ENCODE measurements at regions not wholly inside any gene's neighbourhood (a gene's known extent, or its start where the extent isn't known, plus 50 kb on each side); places are given as distances from the start of the nearest gene placed in this dataset.

DNA sequence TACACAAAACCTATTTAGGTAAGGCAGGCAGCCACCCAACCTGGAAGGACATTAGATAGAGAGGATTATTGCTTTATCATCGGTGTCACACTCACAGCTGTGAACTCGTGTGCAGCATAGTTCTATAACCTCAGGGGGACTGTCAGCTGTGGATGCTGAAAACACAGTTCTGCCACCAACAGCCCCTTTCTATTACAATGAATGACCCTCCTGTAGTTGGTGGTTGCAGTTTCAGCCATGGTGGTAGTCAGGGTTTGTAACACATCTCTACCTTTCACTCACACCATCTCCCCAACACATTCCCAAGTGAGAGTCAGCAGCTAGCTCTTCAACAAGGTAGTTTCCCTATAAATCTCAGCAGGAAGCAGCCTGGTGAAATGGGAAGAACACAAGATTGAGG, 136.8 kb downstream of the ZC3H11B start:
- no peak for DNase-seq (ENCODE audit: low read depth in 2 of 2)

DNA sequence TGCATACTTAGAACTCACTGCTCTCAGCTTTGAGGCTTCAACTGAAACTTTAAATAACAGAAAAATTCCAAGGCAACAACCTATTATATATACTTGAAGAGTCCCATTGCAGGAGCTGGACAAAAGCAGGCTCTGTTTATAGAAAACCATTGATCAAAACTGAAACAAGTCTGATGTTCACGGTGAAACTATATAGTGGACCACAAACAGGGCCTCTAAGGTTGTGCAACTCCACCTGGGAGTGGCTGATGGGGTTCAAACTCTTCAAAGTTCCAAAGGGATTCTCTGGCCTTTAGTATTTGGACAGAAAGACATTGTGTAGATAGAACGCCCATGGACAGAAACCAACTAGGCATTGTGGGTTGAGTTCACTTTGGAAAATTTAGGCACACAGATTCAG, 140.3 kb downstream of the ZC3H11B start:
- no peak for DNase-seq (ENCODE audit: low read depth in 2 of 2)

GRCh38 chr1:219467524-219467923, 145.4 kb downstream of the ZC3H11B start:
- no peak for DNase-seq (ENCODE audit: low read depth in 2 of 2)

GRCh38 chr1:219466766-219467165, 146.1 kb downstream of the ZC3H11B start:
- no peak for DNase-seq (ENCODE audit: low read depth in 2 of 2)

DNA sequence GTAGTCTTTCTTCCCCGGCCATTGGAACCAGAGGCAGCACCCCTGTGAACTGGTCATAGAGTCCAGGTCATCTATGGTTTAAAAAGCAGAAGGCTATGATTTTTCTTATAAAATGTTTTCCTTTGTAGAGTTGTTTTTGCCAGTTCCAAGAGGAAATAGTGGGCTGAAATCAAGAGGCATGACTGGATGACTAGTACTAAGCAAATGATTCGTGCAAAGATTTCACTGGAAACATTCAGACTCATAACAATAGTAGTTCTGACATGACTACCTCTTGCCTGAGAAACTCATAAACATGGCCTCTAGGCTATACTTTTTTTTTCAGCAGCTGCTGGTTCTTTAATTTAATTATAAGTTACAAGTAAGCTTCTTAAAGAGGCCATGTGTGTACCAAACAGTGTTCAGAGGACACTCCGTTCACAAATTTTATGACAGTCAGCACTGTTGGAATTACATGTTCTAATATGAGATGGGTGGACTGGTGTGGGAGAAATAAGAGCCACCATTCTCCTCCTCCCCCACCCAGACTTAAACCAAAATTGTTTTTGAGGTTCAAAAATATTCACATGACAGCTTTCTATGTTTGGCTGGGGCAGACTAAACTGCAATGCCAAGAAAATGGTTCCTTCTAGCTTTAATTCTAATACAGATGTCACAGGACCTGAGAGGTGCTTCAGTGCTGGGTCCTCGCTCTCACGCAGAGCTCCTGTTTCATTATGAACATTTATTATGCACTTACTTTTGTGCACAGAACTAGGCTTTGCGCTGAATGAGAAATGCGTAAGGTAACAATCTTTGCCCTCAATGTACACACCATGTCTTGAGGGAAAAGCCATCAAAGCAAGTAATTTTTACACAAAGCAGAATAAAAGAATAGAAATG, 147.5 kb downstream of the ZC3H11B start:
- no peak for DNase-seq (ENCODE audit: low read depth in 2 of 2)

DNA sequence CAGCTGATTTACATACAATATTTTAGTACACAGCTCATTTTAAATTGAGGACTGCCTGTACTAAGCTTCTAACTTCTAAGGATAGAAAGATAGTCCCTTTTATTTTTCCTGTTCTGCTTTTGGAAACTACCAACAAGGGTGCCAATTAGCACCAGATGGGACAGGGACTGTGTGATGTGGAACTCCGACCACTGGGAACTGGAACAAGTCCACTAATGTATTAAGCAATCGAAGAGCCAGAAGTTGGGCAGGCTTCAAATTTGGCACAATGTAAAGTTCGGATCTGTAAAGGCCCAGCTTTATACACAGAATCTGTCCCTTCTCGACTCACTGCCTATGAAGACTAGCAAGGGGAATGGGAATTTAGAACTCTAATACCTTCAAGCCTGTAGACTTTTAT, 149.3 kb downstream of the ZC3H11B start:
- no peak for DNase-seq (ENCODE audit: low read depth in 2 of 2)

GRCh38 chr1:219461981-219462400, 150.9 kb downstream of the ZC3H11B start:
- no peak for DNase-seq (ENCODE audit: low read depth in 2 of 2)

DNA sequence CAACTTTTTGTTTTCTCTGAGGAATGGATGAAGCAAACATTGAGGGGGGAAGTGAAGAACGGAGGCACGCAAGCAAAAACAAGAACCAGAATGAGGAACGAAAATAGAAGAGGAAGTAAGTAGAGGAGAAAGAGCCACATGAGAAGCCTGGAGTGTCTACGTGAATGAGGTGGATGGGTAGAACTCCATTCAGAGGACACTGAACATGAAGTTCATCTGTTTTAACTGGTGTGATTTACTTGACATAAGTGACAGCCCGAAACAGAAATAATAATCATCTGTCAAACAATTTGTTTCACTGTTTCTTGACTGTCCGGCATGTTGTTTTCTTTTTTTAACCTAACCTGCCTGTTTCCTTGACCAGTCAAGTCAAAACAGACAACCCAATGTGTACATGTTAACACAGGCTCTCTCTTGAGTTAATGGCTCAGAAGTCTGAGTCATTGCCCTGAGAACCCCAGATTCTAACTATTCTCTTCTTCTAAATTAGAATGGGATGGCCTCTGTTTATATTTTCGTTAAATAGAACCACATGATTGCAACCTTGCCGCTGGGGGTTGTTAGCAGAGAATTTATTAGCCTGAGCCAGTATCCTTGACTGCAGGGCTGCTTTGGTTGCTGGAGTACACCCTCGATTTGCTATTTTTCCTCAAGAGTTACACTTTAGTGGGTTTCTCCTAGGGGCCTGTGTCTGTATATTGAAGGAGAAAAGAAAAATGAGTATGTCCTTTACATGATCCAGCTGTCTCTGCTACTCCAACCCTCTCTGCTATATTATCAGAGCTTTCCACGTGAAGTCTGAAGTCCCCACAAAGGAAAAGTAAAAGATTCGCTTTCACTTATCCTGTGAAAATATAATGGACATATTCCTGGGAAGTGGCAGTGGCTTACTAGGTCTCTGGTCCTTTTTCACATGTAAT, 151.7 kb downstream of the ZC3H11B start:
- DNase-seq (ENCODE audit: low read depth in 2 of 2): peak; percentile 71 to 74

- DNase-seq (ENCODE audit: low read depth in 2 of 2): no peak
Observed at GRCh38 chr1:219460081-219460895, 152.6 kb downstream of the ZC3H11B start.

GRCh38 chr1:219459351-219460080, 153.4 kb downstream of the ZC3H11B start:
- no peak for DNase-seq (ENCODE audit: low read depth in 2 of 2)

DNA sequence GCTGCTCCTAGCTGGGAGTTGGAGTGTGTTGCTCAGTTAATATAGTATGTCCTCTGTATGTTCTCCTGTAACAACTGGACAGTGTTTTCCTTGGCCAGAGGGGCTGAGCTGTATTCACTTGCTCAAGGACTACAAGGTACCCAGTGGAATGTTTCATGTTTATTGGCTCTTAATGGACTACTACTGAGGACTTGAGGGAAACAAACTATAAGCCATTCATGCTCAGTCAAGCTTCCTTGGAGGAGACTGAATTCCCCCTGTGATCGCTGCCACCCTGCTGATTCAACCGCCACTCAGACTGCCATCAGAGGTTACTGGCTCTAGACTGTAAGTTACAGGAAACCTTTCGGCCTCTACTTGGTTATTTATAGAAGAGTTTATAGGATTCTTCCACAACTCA, 166.6 kb downstream of the ZC3H11B start:
- DNase-seq (ENCODE audit: low read depth in 2 of 2): no peak

DNA sequence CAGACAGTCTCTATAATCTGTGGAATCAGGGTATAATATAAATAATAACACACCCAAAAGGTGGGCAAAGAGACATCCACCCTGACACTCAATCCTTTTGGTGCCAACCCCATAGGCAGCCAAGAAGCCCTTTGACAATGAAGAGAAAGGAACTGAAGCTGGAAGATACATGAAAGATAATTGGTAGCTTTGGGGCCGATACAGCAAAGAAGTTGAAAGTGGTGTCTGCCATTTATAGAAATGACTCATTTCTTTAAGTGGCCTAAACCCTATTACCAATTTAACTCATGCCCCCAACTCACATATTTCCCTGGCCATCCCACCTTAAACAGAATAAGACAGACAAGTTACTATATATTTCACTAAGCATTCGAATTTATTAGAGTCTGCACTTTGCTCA, 167.0 kb downstream of the ZC3H11B start:
- no peak for DNase-seq (ENCODE audit: low read depth in 2 of 2)

DNA sequence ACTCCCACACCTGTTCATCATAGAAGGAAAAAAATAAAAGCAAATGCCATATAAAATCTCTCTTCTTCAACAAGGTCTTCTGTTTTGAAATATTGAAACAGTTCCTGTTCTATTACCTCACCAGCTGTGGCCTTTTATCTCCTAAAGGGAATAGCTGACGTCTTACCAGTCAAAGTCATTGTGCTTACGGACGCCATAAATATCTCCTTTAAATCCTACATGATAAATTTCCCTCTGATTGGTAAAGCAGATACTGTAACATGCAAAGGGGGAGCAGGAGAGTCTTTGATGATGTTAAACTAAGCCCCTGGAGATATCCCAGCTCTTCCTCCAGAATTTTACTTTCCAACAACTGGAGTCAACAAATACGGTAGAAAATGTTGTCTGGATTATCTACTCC, 168.4 kb downstream of the ZC3H11B start:
- DNase-seq (ENCODE audit: low read depth in 2 of 2): no peak

GRCh38 chr1:219443763-219444162, 169.1 kb downstream of the ZC3H11B start:
- DNase-seq (ENCODE audit: low read depth in 2 of 2): no peak

- DNase-seq (ENCODE audit: low read depth in 2 of 2): no peak
Observed at GRCh38 chr1:219442611-219443061, 170.3 kb downstream of the ZC3H11B start.

GRCh38 chr1:219441884-219442283, 171.0 kb downstream of the ZC3H11B start:
- DNase-seq (ENCODE audit: low read depth in 2 of 2): no peak

GRCh38 chr1:219439376-219439775, 173.5 kb downstream of the ZC3H11B start:
- no peak for DNase-seq (ENCODE audit: low read depth in 2 of 2)

DNA sequence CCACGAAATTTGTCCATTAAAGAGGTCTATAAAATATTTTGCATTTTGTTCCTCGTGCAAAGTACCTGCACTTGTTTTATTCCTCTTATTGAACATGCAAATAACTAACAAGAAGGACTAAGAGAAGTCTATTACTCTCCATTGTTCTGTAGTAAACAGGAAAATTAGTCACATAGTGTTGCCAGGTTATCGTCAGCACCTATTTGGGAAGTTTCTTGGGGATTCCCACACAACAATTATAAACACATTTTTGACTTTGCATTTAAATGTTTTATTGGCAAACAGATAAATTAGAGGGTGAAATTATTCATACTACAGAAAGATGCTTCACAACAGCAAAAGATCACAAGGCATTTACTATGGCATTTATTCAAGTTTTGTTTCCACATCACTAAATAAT, 174.5 kb downstream of the ZC3H11B start:
- DNase-seq (ENCODE audit: low read depth in 2 of 2): no peak

DNA sequence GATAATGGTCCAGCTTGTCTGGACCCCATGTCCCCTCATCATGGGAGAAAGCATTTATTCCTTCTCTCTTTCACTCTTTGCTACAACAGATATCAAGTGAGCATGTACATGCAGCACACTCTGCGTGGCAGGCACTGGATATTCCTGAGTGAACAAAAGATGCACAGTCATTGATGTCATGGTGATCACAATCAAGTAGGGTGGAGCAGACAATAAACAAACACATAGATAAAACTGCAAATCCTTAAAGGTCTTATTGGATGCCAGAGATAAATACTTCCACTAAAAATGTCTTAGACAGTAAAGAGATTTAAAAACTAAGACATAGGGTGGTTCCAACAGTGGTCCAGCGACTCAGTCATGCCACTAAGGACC, 178.0 kb downstream of the ZC3H11B start:
- no peak for DNase-seq (ENCODE audit: low read depth in 2 of 2)

- no peak for DNase-seq (ENCODE audit: low read depth in 2 of 2)
Observed at GRCh38 chr1:219434285-219434922, 178.5 kb downstream of the ZC3H11B start.

Measured in fibroblast of skin of left quadriceps (primary cell).